AG04449 (cell line): ENCODE measurements at regions not wholly inside any gene's neighbourhood (a gene's known extent, or its start where the extent isn't known, plus 50 kb on each side); places are given as distances from the start of the nearest gene placed in this dataset.

Experiments used
- CTCF ChIA-PET: fragments of 350-600 bp; formaldehyde crosslinking; extraction: SDS; loops from one replicate; lab custom pipeline; 2021; ENCODE audit warnings: antibody characterized with exemption; lab: Yijun Ruan, JAX
- POLR2A ChIA-PET: fragments of 400-600, 350-600 bp; formaldehyde crosslinking; extraction: SDS; loops from one replicate; lab custom pipeline; 2020; ENCODE audit warnings: antibody characterized with exemption, inconsistent platforms; lab: Yijun Ruan, JAX
- DNase-seq: peaks from one replicate; pipeline ENCODE4 v3.0.0-alpha.2; 2010; ENCODE audit warnings: low read depth, low spot score
- H3K4me3 ChIP-seq: 2 replicates; pipeline ENCODE4 v1.5.1; 2011; ENCODE audit warnings: low read depth, mild to moderate bottlenecking, control low read depth, low read length
- CTCF ChIP-seq: IDR thresholded peaks from one replicate; pipeline ENCODE4 v1.5.1; 2011; ENCODE audit warnings: mild to moderate bottlenecking, moderate library complexity, low read length, control low read depth, inconsistent platforms; ENCODE audit not compliant: insufficient read depth; ENCODE audit errors: missing control alignments

- H3K4me3 ChIP-seq = no peak overlapping the region
- POLR2A ChIA-PET = no interaction called here
- CTCF ChIA-PET = no interaction called here
- DNase-seq = no peak
- no peak for TF ChIP-seq CTCF
Measured at GRCh38 chrX:99522450-99522849, 887.6 kb downstream of the PCDH19 start.

GRCh38 chrX:99507768-99508167 is 902.3 kb downstream of the PCDH19 start:
- CTCF ChIA-PET = no interaction called here
- DNase-seq = no peak
- H3K4me3 ChIP-seq = no peak overlapping the region
- TF ChIP-seq CTCF = no peak
- POLR2A ChIA-PET = no interaction called here

- POLR2A ChIA-PET = no interaction called here
- CTCF ChIA-PET = no interaction called here
- no peak for DNase-seq
- no peak overlapping the region for H3K4me3 ChIP-seq
- TF ChIP-seq CTCF = no peak
Measured at GRCh38 chrX:99495453-99495852, 914.6 kb downstream of the PCDH19 start.

GRCh38 chrX:99494668-99495067 is 915.4 kb downstream of the PCDH19 start:
- no peak for DNase-seq

GRCh38 chrX:99480728-99481127 is 929.3 kb downstream of the PCDH19 start:
- CTCF ChIA-PET = no interaction called here
- no peak for TF ChIP-seq CTCF
- POLR2A ChIA-PET = no interaction called here
- no peak for DNase-seq
- no peak overlapping the region for H3K4me3 ChIP-seq

More at GRCh38 chrX:99494668-99495067, 915.4 kb downstream of the PCDH19 start:
- POLR2A ChIA-PET = no interaction called here
- no peak overlapping the region for H3K4me3 ChIP-seq
- CTCF ChIA-PET = no interaction called here
- TF ChIP-seq CTCF = no peak

GRCh38 chrX:99469439-99469838 is 940.6 kb downstream of the PCDH19 start:
- DNase-seq = no peak
- TF ChIP-seq CTCF = no peak
- POLR2A ChIA-PET = no interaction called here
- CTCF ChIA-PET = no interaction called here
- no peak overlapping the region for H3K4me3 ChIP-seq
